GM18907 (cell line): ENCODE measurements at regions not wholly inside any gene's neighbourhood (a gene's known extent, or its start where the extent isn't known, plus 50 kb on each side); places are given as distances from the start of the nearest gene placed in this dataset.
A peak's percentile ranks its signal among the peaks of the same experiment; 100 is the strongest.
"Not testable (repeated sequence)": the region's sequence is repeated elsewhere in the genome, so short reads cannot be mapped to it uniquely, and the experiment has no call there.

Source experiments
- ATAC-seq: cut with Tn5 transposase; IDR thresholded peaks from one replicate; pipeline ENCODE4 v1.9.1; 2021; ENCODE audit warnings: mild to moderate bottlenecking, moderate library complexity; ENCODE audit not compliant: unreplicated experiment

GRCh38 chr2:186947516-186947915 lies 98.5 kb upstream of the ZSWIM2 start:
- ATAC-seq = no peak

- ATAC-seq = no peak
Measured at GRCh38 chr2:186946896-186947467, 98.0 kb upstream of the ZSWIM2 start.

- no peak for ATAC-seq
Measured at GRCh38 chr2:186941853-186942252, 92.9 kb upstream of the ZSWIM2 start.

GRCh38 chr2:186940463-186940862 lies 91.5 kb upstream of the ZSWIM2 start:
- no peak for ATAC-seq

- ATAC-seq = no peak
Measured at GRCh38 chr2:186934420-186934819, 85.5 kb upstream of the ZSWIM2 start.

GRCh38 chr2:186927867-186928191 lies 78.9 kb upstream of the ZSWIM2 start:
- no peak for ATAC-seq

- ATAC-seq = no peak
Measured at GRCh38 chr2:186927185-186927866, 78.4 kb upstream of the ZSWIM2 start.

GRCh38 chr2:186925514-186925913 lies 76.5 kb upstream of the ZSWIM2 start:
- ATAC-seq = no peak

GRCh38 chr2:186922316-186922715 lies 73.3 kb upstream of the ZSWIM2 start:
- not testable (repeated sequence) for ATAC-seq

- no peak for ATAC-seq
Measured at GRCh38 chr2:186919296-186919695, 70.3 kb upstream of the ZSWIM2 start.

GRCh38 chr2:186918495-186918894 lies 69.5 kb upstream of the ZSWIM2 start:
- ATAC-seq = no peak

GRCh38 chr2:186917866-186918265 lies 68.9 kb upstream of the ZSWIM2 start:
- no peak for ATAC-seq

- ATAC-seq = peak; percentile 96
Measured at GRCh38 chr2:186913870-186914269, 64.9 kb upstream of the ZSWIM2 start.

GRCh38 chr2:186912979-186913378 lies 64.0 kb upstream of the ZSWIM2 start:
- ATAC-seq = no peak

- ATAC-seq = no peak
Measured at GRCh38 chr2:186911551-186912085, 62.6 kb upstream of the ZSWIM2 start.

- ATAC-seq = no peak
Measured at GRCh38 chr2:186910996-186911395, 62.0 kb upstream of the ZSWIM2 start.

- no peak for ATAC-seq
Measured at GRCh38 chr2:186909095-186909494, 60.1 kb upstream of the ZSWIM2 start.

GRCh38 chr2:186907897-186908296 lies 58.9 kb upstream of the ZSWIM2 start:
- ATAC-seq = no peak

GRCh38 chr2:186903216-186903615 lies 54.2 kb upstream of the ZSWIM2 start:
- no peak for ATAC-seq
